GM19372 (cell line): ENCODE measurements at regions not wholly inside any gene's neighbourhood (a gene's known extent, or its start where the extent isn't known, plus 50 kb on each side); places are given as distances from the start of the nearest gene placed in this dataset.
"Not testable (repeated sequence)": the region's sequence is repeated elsewhere in the genome, so short reads cannot be mapped to it uniquely, and the experiment has no call there.

ENCODE experiments used
- ATAC-seq: cut with Tn5 transposase; IDR thresholded peaks from one replicate; pipeline ENCODE4 v1.9.1; 2021; ENCODE audit warnings: mild to moderate bottlenecking, low read depth, moderate library complexity; ENCODE audit not compliant: unreplicated experiment

- no peak for ATAC-seq
Measured at GRCh38 chr6:128739112-128739511, 143.8 kb upstream of the LAMA2 start.

- no peak for ATAC-seq
Measured at GRCh38 chr6:128738112-128738511, 144.8 kb upstream of the LAMA2 start.

- ATAC-seq: no peak
Measured at GRCh38 chr6:128736780-128737179, 146.2 kb upstream of the LAMA2 start.

GRCh38 chr6:128731249-128732165 lies 151.4 kb upstream of the LAMA2 start:
- peak; percentile 54 for ATAC-seq

- ATAC-seq: no peak
Measured at GRCh38 chr6:128727500-128727899, 155.4 kb upstream of the LAMA2 start.

- ATAC-seq: no peak
Measured at GRCh38 chr6:128725271-128726233, 157.4 kb upstream of the LAMA2 start.

GRCh38 chr6:128724738-128725137 lies 158.2 kb upstream of the LAMA2 start:
- ATAC-seq: no peak

- no peak for ATAC-seq
Measured at GRCh38 chr6:128723667-128724066, 159.3 kb upstream of the LAMA2 start.

- ATAC-seq: no peak
Measured at GRCh38 chr6:128720891-128721290, 162.0 kb upstream of the LAMA2 start.

GRCh38 chr6:128719786-128720185 lies 163.2 kb upstream of the LAMA2 start:
- ATAC-seq: no peak

GRCh38 chr6:128713461-128713860 lies 169.5 kb upstream of the LAMA2 start:
- ATAC-seq: no peak

- no peak for ATAC-seq
Measured at GRCh38 chr6:128712898-128713297, 170.0 kb upstream of the LAMA2 start.

GRCh38 chr6:128711149-128711548 lies 171.8 kb upstream of the LAMA2 start:
- ATAC-seq: no peak

- no peak for ATAC-seq
Measured at GRCh38 chr6:128710315-128710714, 172.6 kb upstream of the LAMA2 start.

GRCh38 chr6:128704601-128705000 lies 178.3 kb upstream of the LAMA2 start:
- ATAC-seq: no peak

- ATAC-seq: not testable (repeated sequence)
Measured at GRCh38 chr6:128703794-128704193, 179.1 kb upstream of the LAMA2 start.

GRCh38 chr6:128696691-128697689 lies 176.6 kb upstream of the PTPRK start:
- ATAC-seq: no peak

GRCh38 chr6:128694303-128695009 lies 174.1 kb upstream of the PTPRK start:
- peak; percentile 91 for ATAC-seq

GRCh38 chr6:128690063-128690462 lies 169.7 kb upstream of the PTPRK start:
- no peak for ATAC-seq
